ENCODE measurements at regions not wholly inside any gene's neighbourhood (a gene's known extent, or its start where the extent isn't known, plus 50 kb on each side); places are given as distances from the start of the nearest gene placed in this dataset.
A peak's percentile ranks its signal among the peaks of the same experiment; 100 is the strongest.
"Not testable (repeated sequence)": the region's sequence is repeated elsewhere in the genome, so short reads cannot be mapped to it uniquely, and the experiment has no call there.

GRCh38 chr7:19369182-19369581 lies 224.0 kb upstream of the FERD3L start:
- peak; percentile 27 for DNase-seq

GRCh38 chr7:19368491-19368925 lies 223.3 kb upstream of the FERD3L start:
- no peak for DNase-seq

- no peak for DNase-seq
Measured at GRCh38 chr7:19364950-19365349, 219.7 kb upstream of the FERD3L start.

GRCh38 chr7:19362099-19362498 lies 216.9 kb upstream of the FERD3L start:
- no peak for DNase-seq

GRCh38 chr7:19353180-19353579 lies 208.0 kb upstream of the FERD3L start:
- DNase-seq: no peak

GRCh38 chr7:19352305-19352695 lies 207.1 kb upstream of the FERD3L start:
- no peak for DNase-seq

- DNase-seq: no peak
Measured at GRCh38 chr7:19351341-19352304, 206.4 kb upstream of the FERD3L start.

- DNase-seq: no peak
Measured at GRCh38 chr7:19339512-19339911, 194.3 kb upstream of the FERD3L start.

GRCh38 chr7:19338512-19338911 lies 193.3 kb upstream of the FERD3L start:
- not testable (repeated sequence) for DNase-seq

GRCh38 chr7:19336836-19337383 lies 191.7 kb upstream of the FERD3L start:
- no peak for DNase-seq

GRCh38 chr7:19333706-19334105 lies 188.5 kb upstream of the FERD3L start:
- no peak for DNase-seq

GRCh38 chr7:19327018-19327417 lies 181.8 kb upstream of the FERD3L start:
- DNase-seq: no peak

GRCh38 chr7:19322002-19322401 lies 176.8 kb upstream of the FERD3L start:
- no peak for DNase-seq

GRCh38 chr7:19318287-19318686 lies 173.1 kb upstream of the FERD3L start:
- no peak for DNase-seq

GRCh38 chr7:19317461-19317860 lies 172.2 kb upstream of the FERD3L start:
- no peak for DNase-seq

GRCh38 chr7:19312416-19312815 lies 167.2 kb upstream of the FERD3L start:
- no peak for DNase-seq

GRCh38 chr7:19307554-19307953 lies 162.3 kb upstream of the FERD3L start:
- no peak for DNase-seq

- DNase-seq: no peak
Measured at GRCh38 chr7:19305698-19306097, 160.5 kb upstream of the FERD3L start.

- no peak for DNase-seq
Measured at GRCh38 chr7:19304086-19304485, 158.9 kb upstream of the FERD3L start.

- DNase-seq: no peak
Measured at GRCh38 chr7:19302731-19303130, 157.5 kb upstream of the FERD3L start.

GRCh38 chr7:19296617-19297016 lies 151.4 kb upstream of the FERD3L start:
- DNase-seq: no peak

GRCh38 chr7:19295376-19295775 lies 150.2 kb upstream of the FERD3L start:
- no peak for DNase-seq

GRCh38 chr7:19294619-19295018 lies 149.4 kb upstream of the FERD3L start:
- DNase-seq: no peak

GRCh38 chr7:19293431-19293830 lies 148.2 kb upstream of the FERD3L start:
- no peak for DNase-seq

Data from NCI-H146 (cell line).